HG02763 (cell line): ENCODE measurements at regions not wholly inside any gene's neighbourhood (a gene's known extent, or its start where the extent isn't known, plus 50 kb on each side); places are given as distances from the start of the nearest gene placed in this dataset.

Experiments used
- ATAC-seq: cut with Tn5 transposase; IDR thresholded peaks from one replicate; pipeline ENCODE4 v1.9.1; 2021; ENCODE audit warnings: mild to moderate bottlenecking, moderate library complexity; ENCODE audit not compliant: unreplicated experiment

DNA sequence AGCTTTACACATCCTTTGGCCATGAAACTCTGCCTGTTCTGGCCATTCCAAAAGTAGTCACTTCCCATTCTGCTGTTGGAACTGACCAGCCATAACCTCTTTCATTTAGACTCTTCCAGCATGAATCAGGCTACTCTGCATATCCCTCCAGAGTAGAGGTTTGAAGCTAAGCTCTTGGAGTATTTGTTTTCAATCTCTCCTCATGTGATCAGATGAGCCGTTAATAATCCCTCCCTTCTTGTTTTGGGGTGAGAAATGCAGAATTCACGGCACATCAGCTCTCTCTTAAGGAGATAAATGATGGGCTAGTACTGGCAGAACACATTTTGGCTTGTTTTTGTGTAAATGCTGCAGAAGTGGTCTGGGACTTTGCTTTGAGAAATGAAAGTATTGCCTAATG lies 519.9 kb downstream of the PCDH17 start:
- no peak for ATAC-seq

DNA sequence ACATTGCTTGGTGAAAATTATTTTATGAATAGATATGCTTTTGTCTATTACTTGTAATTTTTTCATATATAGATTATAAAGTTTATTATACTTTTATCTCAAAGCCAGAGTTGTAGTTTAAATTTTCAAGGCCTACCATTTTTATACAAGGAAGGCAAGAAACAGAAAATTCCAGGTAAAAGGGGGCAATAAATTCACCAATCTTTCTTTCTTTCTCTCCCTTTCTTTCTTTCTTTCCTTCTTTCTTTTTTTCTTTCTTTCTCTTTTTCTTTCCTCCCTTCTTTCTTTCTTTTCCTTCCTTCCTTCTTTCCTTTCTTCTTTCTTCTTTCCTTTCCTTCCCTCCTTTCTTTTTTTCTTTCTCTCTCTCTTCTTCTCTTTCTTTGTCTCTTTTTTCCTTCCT lies 529.4 kb downstream of the PCDH17 start:
- no peak for ATAC-seq

GRCh38 chr13:58165617-58166016 lies 534.1 kb downstream of the PCDH17 start:
- no peak for ATAC-seq

DNA sequence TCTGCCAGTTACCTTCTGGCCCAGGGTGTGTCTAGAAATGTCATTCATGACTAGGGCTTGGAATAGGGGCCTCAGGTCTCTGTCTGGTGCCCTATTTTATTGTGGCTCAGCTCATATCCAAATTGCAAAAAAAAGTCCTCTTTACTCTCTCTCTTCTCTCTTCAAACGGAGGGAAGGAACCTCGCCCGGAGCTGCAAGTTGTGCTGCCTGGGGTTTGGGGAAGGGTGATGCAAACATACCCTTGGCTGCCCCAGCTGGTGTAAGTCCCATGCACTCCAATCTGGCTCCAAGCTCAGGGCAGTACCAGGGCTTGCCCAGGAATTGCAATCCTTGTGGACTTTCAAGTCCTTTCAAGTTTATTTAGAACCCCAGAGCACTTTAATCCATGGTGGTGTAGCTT lies 549.6 kb downstream of the PCDH17 start:
- no peak for ATAC-seq

DNA sequence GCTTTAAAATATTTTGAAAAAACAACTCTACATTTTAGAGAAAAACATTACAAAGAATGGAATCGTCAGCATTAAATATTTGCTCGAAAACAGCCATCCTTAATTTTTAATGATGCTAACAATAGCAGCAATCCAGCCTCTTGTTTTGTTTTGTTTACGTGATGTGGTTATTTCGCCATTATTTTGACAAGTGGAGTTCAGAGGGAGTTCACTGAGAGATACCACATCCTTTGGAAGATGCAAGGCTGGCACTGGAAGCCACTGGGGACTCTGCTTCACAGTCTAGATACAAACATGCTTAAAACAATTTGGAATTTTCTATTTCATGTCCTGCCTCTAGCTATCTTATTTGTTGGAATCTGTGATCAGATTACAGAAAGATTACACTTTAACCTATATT lies 556.3 kb downstream of the PCDH17 start:
- no peak for ATAC-seq

DNA sequence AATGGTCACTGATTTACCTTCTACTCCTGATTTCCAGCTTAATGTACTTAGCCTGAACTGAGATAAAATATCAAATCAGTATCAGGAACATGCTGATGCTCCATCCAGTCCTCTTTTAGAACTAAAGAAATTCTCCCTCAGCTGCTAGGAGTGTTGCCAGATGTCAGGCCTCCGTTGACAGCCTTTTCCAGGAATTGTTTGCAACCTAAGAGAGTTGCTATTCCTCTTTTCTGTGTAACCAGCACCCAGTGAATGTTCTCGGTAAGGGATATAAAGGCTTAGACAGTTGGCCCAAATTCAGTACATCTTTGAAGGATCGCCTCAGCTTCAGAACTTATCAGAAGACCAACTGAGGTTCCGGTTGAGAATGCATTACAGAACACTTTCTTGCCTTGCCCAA lies 559.0 kb downstream of the PCDH17 start:
- ATAC-seq, result no peak

- ATAC-seq, result no peak
Observed at GRCh38 chr13:58191754-58192153, 560.2 kb downstream of the PCDH17 start.

- ATAC-seq, result no peak
Observed at GRCh38 chr13:58202099-58202498, 570.6 kb downstream of the PCDH17 start.

DNA sequence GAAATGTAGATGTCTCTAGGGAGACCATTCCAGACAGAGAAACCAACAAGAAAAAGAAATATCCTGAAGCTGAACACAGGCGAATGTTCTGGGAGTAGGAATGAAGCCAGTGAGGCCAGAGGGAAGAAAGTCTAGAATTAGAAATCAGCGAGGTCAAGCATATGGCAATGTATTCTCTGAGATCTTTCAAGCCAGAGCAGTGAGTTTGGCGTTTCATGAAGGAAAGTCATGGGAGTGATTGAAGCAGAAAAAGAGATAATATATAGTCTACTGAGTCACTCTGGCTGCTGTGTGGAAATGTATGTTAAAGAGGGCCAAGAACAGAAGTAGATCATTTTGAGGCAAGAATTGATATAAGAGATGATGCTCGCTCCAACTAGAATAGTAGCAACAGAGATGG lies 576.0 kb downstream of the PCDH17 start:
- no peak for ATAC-seq

DNA sequence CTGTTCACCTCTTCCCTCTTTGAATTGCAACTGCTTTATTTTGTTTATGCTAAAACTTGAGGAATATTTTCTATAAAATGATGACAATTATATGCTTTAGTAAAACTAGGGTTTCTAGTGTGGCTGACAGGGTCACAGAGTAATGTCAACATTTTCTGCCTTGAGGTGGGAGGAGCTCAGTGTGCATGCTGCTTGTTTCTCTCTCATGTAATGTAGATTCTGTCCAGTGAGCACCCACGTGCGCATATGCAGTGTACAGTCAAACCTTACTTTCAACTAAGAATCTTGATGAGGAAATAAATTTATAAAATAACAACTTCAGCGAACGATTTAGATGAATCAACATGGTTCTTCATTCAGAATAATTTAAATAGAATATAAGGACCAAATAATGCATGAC lies 603.9 kb downstream of the PCDH17 start:
- ATAC-seq, result no peak

DNA sequence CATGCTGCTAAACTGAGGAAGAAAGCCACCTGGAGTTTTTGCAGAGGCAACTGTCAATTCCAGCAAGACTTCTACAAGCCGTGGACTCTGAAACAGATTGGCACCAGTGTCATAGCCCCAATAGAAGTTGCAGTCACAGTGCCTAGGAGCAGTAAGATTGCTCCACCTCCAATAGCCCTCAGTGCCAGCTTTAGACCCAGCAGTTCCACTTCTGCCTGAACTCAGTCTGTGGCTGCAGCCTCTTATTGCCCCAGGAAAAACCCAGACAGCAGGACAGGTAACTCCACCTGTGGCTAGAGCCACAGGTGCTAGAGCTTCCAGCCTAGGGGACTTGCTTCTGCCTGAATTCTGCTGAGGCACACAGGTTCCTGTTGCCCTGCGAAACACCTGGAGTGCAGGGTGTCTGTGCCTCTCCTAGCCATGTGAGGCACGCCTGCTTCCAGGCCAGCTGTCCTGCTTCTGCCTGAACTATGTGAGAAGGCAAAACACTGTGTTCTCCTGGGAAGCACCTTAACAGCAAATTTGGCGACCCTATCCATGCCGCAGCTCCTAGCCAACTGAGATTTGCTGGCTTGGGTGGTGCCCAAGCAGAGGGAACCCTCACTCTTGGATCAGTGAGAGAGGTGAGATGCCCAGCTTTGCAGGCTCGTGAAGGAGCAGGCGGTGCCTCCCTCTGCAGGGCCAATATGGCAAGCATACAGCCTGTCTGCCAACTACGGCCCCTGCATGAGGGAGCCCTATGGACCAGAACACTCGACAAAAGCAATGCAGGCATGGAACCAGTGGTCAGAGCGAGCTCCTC lies 607.6 kb downstream of the PCDH17 start:
- ATAC-seq, result no peak

GRCh38 chr13:58239774-58240268 lies 608.3 kb downstream of the PCDH17 start:
- ATAC-seq, result no peak

DNA sequence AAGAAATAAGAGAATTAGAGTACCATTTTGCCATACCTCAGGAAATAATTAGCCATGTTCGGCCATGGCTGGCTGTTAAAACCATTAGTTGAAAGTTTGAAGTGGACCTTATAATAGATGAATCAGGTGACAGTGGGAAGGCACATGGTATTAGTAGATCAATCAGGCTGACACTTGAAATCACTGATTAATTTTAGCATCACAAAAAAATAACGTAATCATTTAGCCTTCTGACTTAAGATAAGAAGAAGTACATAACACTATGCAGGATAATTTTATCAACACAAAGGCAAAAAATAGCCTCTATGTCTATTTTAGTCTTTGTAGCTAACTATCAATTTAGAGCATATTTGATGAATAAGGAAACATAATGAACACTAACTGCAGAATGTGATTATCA lies 615.5 kb downstream of the PCDH17 start:
- ATAC-seq, result no peak

- ATAC-seq, result no peak
Observed at GRCh38 chr13:58254943-58255342, 623.4 kb downstream of the PCDH17 start.

DNA sequence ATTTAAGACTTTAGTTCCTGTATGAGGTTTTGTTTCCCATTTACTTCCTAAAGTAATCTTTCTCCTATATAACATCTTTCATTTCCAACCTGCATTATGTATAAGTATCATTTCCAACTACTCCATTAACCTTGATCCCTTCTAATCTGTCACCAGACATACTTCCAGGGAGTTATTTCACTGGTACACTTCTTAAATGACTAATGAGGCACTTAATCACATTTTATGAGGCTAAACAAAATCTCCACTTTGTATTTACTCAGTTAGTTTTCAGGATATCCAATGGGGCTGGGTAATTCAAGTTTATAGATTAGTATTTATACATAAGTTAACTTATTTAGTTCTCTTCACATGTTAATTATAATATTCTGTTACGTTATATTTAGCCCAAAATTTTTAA lies 634.7 kb downstream of the PCDH17 start:
- ATAC-seq, result no peak

DNA sequence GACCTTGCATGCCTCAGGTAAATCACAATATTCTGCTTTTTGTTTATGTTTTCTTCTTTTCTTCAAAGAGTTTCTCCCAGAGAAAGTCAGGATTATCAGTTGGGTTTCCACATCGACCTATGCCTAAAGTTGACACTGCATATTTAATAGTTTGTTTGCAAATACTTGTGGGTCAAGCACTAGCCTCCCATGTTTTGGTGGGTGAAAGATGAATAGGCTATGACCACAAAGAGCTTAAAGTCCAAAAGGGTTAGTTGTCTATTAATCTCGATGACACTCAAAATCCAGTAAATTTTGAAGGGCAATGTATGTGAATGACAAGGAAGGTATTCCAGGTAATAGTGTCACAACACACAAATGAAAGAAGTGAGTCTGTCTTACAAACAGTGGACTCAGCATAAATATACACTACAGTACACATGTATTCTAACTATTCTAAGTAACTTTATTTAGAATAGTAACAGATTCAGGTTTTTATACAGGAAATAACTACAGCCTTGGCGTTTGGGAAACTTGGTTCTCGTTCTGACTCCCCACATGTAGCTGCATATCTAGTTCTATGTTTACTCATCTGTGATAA lies 667.1 kb downstream of the PCDH17 start:
- no peak for ATAC-seq

DNA sequence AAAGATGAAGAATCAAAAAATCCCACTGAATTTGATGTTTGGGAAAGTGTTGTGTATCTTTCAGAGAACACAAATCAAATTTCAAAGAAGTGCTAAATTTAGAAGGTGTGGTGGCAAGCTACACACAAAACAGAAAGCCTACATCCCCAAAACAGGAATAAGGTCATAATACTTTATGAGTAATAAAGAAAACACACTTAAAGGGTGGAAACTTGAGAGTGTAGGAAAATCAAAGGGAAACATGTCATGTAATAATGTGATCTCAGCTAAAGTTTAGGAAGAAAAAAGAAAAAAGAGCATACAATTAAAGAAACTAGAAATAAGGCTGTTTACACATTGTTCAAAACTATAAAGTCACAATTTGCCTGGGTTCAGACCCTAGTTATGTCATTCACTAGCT lies 668.7 kb downstream of the PCDH17 start:
- ATAC-seq, result no peak

DNA sequence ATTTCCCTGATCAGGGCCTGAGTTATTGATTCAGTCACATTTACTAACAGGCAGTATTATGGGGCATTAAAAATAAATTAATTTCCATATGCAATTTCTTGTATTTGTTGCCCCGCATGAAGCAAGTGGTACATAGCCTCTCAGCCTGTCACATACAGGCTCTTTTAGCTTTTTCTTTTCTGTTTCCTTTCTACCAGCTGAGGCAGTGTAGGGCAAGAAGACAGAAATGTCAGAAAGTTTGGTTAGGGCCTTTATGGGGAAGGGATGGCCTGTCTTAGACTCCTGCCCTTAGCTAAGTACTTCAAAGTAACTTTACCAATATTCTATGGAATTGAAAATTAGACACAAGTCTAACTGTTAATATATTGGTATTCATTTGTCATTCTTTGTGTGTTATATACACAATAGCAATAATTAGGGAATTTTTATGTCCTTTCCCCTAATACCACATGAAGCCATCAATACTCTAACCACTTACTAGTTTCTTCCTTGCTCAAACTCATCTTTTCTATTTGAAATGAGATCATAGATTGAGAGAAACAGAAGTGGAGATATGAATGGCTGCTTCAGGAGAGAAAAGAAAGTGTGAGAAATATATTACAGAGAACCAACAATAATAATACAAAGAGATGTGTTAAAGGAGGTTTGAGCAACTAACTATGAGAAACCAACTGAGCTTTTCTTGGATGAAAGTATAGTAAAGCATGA lies 669.6 kb downstream of the PCDH17 start:
- ATAC-seq, result no peak

- ATAC-seq, result no peak
Observed at GRCh38 chr13:58302349-58302748, 670.8 kb downstream of the PCDH17 start.

GRCh38 chr13:58306062-58306461 lies 674.5 kb downstream of the PCDH17 start:
- no peak for ATAC-seq

GRCh38 chr13:58313219-58313618 lies 681.7 kb downstream of the PCDH17 start:
- no peak for ATAC-seq
